HCT116 (cell line): ENCODE measurements at regions not wholly inside any gene's neighbourhood (a gene's known extent, or its start where the extent isn't known, plus 50 kb on each side); places are given as distances from the start of the nearest gene placed in this dataset.

Experiments used
- ATAC-seq: fragments of 200-7000 bp; cut with Tn5 transposase; 2 replicates; pipeline ENCODE4 v1.9.1; 2020; ENCODE audit warnings: mild to moderate bottlenecking, moderate library complexity
- BruUV-seq: library from RNA; stranded (reverse); fragments of 400-500 nt; replicated peaks from 2 replicates; lab custom pipeline; 2021; lab: Mats Ljungman, UMichigan
- CTCF ChIA-PET: fragments of 300-600 bp; sonication (Branson Sonifier 250); formaldehyde crosslinking; loops from one replicate; lab custom pipeline; 2021; ENCODE audit warnings: antibody characterized with exemption; lab: Charles Lee
- POLR2A ChIA-PET: fragments of 300-600, 350-600 bp; sonication (Branson Sonifier 250); formaldehyde crosslinking; loops from one replicate; lab custom pipeline; 2021; ENCODE audit warnings: antibody characterized with exemption; lab: Charles Lee
- RAD21 ChIA-PET, 2 experiments: fragments of 300-600 bp; sonication (Branson Sonifier 250); formaldehyde crosslinking; loops; one replicate each; lab custom pipeline; 2023; ENCODE audit warnings: low total read pairs in 2 of 2; ENCODE audit not compliant: uncharacterized antibody in 2 of 2, unreplicated experiment in 2 of 2, low non-redundant PET in 1 of 2; lab: Charles Lee
- DNase-seq: peaks from one replicate; pipeline ENCODE4 v3.0.0-alpha.2; 2010; ENCODE audit warnings: low read depth, low spot score
- H2AFZ ChIP-seq: fragments of 200-600 bp; shearing (Covaris generic), sonication (generic); 2 replicates; pipeline ENCODE4 v1.6.1; 2017; ENCODE audit warnings: low read depth, mixed run types, mixed read lengths, antibody characterized with exemption, low read length; ENCODE audit not compliant: poor library complexity, severe bottlenecking
- H3K27ac ChIP-seq: 2 replicates; pipeline ENCODE4 v1.5.1; 2012; ENCODE audit warnings: low read depth, low read length
- H3K27me3 ChIP-seq: fragments of 200-600 bp; sonication (generic); 2 replicates; pipeline ENCODE4 v1.6.1; 2016; ENCODE audit warnings: mixed run types, low read length, mixed read lengths; ENCODE audit not compliant: insufficient read depth
- H3K36me3 ChIP-seq, 2 experiments: fragments of 200-500 bp in 1 of 2; fragments of 200-600 bp in 1 of 2; sonication (Bioruptor generic) in 1 of 2; sonication (generic) in 1 of 2; 2 replicates each; pipeline versions ENCODE4 v1.5.1 to v1.6.1; 2014 to 2016; ENCODE audit warnings: low read length in 2 of 2, inconsistent platforms in 1 of 2, mixed read lengths in 1 of 2, mixed run types in 1 of 2; ENCODE audit not compliant: insufficient read depth in 2 of 2, control insufficient read depth in 1 of 2
- H3K4me1 ChIP-seq, 2 experiments: fragments of 200-600 bp in 1 of 2; sonication (generic) in 1 of 2; 2 replicates each; pipeline versions ENCODE4 v1.5.1 to v1.6.1; 2012 to 2017; ENCODE audit warnings: low read length in 2 of 2, inconsistent platforms in 1 of 2, mild to moderate bottlenecking in 1 of 2, mixed read lengths in 1 of 2, mixed run types in 1 of 2, moderate library complexity in 1 of 2; ENCODE audit not compliant: insufficient read depth in 2 of 2, control insufficient read depth in 1 of 2
- H3K4me2 ChIP-seq: fragments of 200-600 bp; sonication (generic); 2 replicates; pipeline ENCODE4 v1.6.1; 2017; ENCODE audit warnings: mixed run types, low read length, mixed read lengths
- H3K4me3 ChIP-seq, 2 experiments: fragments of 200-600 bp in 1 of 2; sonication (generic) in 1 of 2; replicated peaks in 1 of 2; 2 replicates each; pipeline ENCODE4 v1.5.1; 2011 to 2016; ENCODE audit warnings: low read length in 2 of 2, control low read depth in 1 of 2, low read depth in 1 of 2, mild to moderate bottlenecking in 1 of 2, mixed read lengths in 1 of 2, mixed run types in 1 of 2
- H3K79me2 ChIP-seq: fragments of 200-600 bp; sonication (generic); 2 replicates; pipeline ENCODE4 v1.6.1; 2017; ENCODE audit warnings: mild to moderate bottlenecking, mixed run types, low read length, moderate library complexity, mixed read lengths; ENCODE audit not compliant: insufficient read depth
- H3K9ac ChIP-seq: fragments of 200-600 bp; sonication (generic); 2 replicates; pipeline ENCODE4 v1.6.1; 2016; ENCODE audit warnings: low read length, mixed read lengths
- H3K9me2 ChIP-seq: fragments of 200-600 bp; sonication (generic), shearing (Covaris generic); 2 replicates; pipeline ENCODE4 v1.6.1; 2017; ENCODE audit warnings: mixed run types, mild to moderate bottlenecking, moderate library complexity; ENCODE audit not compliant: insufficient read depth
- H3K9me3 ChIP-seq, 2 experiments: fragments of 200-500 bp in 1 of 2; fragments of 200-600 bp in 1 of 2; sonication (Bioruptor generic) in 1 of 2; sonication (generic) in 1 of 2; 2 replicates each; pipeline ENCODE4 v1.6.1; 2014 to 2017; ENCODE audit warnings: low read length in 2 of 2, mixed read lengths in 2 of 2, inconsistent platforms in 1 of 2, low read depth in 1 of 2, mild to moderate bottlenecking in 1 of 2, mixed run types in 1 of 2, moderate library complexity in 1 of 2; ENCODE audit not compliant: control insufficient read depth in 1 of 2, insufficient read depth in 1 of 2
- H4K20me1 ChIP-seq: fragments of 200-600 bp; sonication (generic), shearing (Covaris generic); 2 replicates; pipeline ENCODE4 v1.6.1; 2017; ENCODE audit warnings: mixed run types, mild to moderate bottlenecking, moderate library complexity; ENCODE audit not compliant: insufficient read depth
- EGR1 ChIP-seq: IDR thresholded peaks from 2 replicates; pipeline ENCODE4 v1.6.1; 2012; ENCODE audit warnings: low read depth
- POLR2A ChIP-seq: IDR thresholded peaks from 2 replicates; pipeline ENCODE4 v1.7.0; 2011; ENCODE audit warnings: borderline replicate concordance; ENCODE audit not compliant: insufficient read depth, insufficient read length; ENCODE audit errors: extremely low read depth
- POLR2AphosphoS5 ChIP-seq: IDR thresholded peaks from 2 replicates; pipeline ENCODE4 v1.6.1; 2011; ENCODE audit warnings: mild to moderate bottlenecking, low read depth, low read length, moderate library complexity
- RAD21 ChIP-seq: IDR thresholded peaks from 2 replicates; pipeline ENCODE4 v1.6.1; 2012; ENCODE audit warnings: low read depth, mild to moderate bottlenecking
- SIN3A ChIP-seq: IDR thresholded peaks from 2 replicates; pipeline ENCODE4 v1.6.1; 2012; ENCODE audit warnings: low read depth
- SP1 ChIP-seq: IDR thresholded peaks from 2 replicates; pipeline ENCODE4 v1.6.1; 2012; ENCODE audit warnings: low read depth
- SRF ChIP-seq: IDR thresholded peaks from 2 replicates; pipeline ENCODE4 v1.6.1; 2012; ENCODE audit warnings: low read depth
- ZFX ChIP-seq: fragments of 450-650 bp; IDR thresholded peaks from 2 replicates; pipeline ENCODE4 v1.6.1; 2017
- ZNF274 ChIP-seq: fragments of 200-500 bp; sonication (Bioruptor generic); IDR thresholded peaks from 2 replicates; pipeline ENCODE4 v1.6.1; 2014; ENCODE audit warnings: mild to moderate bottlenecking, low read depth, low read length, inconsistent platforms
- intact Hi-C: fragments of 100-400 bp; cut with micrococcal nuclease; formaldehyde crosslinking; loops from 2 replicates; pipeline ENCODE4 v1.10.0; 2022
- TF ChIP-seq, protein P1 (sequence below): IDR thresholded peaks from 2 replicates; pipeline ENCODE4 v1.6.1; 2011; ENCODE audit warnings: mild to moderate bottlenecking, low read length, moderate library complexity; ENCODE audit not compliant: insufficient replicate concordance; ENCODE audit errors: extremely low read depth
- TF ChIP-seq, protein P2 (sequence below): IDR thresholded peaks from 2 replicates; pipeline ENCODE4 v1.6.1; 2012
- TF ChIP-seq, protein P3 (sequence below): IDR thresholded peaks from 2 replicates; pipeline ENCODE4 v1.6.1; 2012

DNA sequence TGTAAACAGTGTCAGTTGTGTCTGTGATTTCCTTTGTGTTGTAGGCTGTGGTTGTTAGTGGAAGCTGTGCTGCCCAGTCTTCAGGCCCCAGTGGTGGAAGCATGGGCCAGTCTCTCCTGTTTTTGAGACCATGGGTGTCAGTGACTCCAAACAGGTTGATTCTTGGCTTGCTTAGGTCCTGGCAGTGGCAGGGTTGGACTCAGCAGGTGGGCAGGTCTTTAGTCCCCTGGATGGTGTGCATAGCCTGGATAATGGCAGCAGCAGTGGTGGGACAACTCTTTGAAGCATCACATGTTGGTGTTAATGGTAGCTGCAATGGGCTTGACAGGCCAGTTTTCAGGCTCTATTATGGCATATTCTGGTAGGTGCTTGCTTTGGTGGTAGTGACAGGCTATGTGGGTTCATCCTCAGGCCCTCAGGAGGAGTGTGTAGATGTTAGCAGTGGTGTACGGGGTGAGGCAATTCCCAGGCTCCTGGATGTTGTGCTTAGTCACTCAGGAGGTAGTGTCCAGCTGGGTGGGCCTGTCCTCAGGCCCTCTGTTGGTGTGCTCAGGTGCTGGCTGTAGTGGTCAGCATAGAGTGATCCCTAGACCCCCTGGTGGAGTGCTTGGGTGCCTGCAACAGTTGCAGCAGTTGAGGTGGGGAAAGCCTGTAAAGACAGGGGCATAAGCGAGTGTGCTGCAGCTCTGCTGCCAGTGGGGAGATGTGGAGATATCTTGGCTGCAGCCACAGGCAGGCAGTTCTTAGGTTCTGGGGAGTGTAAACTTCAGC lies 596.7 kb downstream of the PDCD6IP start:
- intact Hi-C loops, result no loop called here
- TF ChIP-seq POLR2AphosphoS5, result no peak
- H4K20me1 ChIP-seq, result no peaks in the 10 kb centered on the region
- H3K4me1 ChIP-seq, result no peaks in the 10 kb centered on the region
- H3K9ac ChIP-seq, result no peak overlapping the region
- ATAC-seq (no peak), DNase-seq (no peak)
- H3K36me3 ChIP-seq, result no peaks in the 10 kb centered on the region
- CTCF ChIA-PET, result no interaction called here
- H3K4me2 ChIP-seq, result no peak overlapping the region
- H3K9me2 ChIP-seq, result no peaks in the 10 kb centered on the region
- RAD21 ChIA-PET, result no interaction called here
- H3K4me3 ChIP-seq, result no peak overlapping the region
- no peaks in the 10 kb centered on the region for H3K27me3 ChIP-seq
- POLR2A ChIA-PET, result no interaction called here
- no peak overlapping the region for H2AFZ ChIP-seq
- peaks cover 0 to 3% of the 10 kb centered on the region in 2 experiments; a peak in 2 of 4 replicates for H3K9me3 ChIP-seq
- BruUV-seq, result no TSS peak
- H3K79me2 ChIP-seq, result no peaks in the 10 kb centered on the region
- H3K27ac ChIP-seq, result no peak overlapping the region

DNA sequence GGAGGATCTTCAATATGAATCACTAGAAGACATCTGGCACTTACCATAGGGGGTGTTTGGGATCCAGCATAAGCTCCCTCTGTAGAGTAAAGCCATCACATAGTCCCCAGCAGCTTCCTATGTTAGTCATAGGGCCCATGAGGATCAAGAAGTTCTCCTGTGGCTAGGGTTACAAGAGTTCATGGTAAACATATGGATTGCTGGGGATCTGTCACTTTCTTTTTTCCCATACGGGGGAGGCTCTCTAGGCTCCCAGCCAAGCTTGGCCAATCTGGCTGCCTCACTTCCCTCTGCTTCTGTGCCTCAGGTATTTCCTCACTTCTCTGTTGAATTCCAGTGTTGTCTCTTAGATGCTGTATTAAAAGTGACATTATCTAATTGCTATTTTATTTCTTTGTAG lies 597.9 kb downstream of the PDCD6IP start:
- no TSS peak for BruUV-seq
- ChIA-PET POLR2A (no interaction called here), RAD21 (no interaction called here), CTCF (no interaction called here)
- no peak for DNase-seq
- Histone ChIP-seq H3K4me2 (no peak overlapping the region), H2AFZ (no peak overlapping the region), H3K36me3 (no peaks in the 10 kb centered on the region), H3K9ac (no peak overlapping the region), H3K4me1 (no peaks in the 10 kb centered on the region), H3K4me3 (no peak overlapping the region), H3K9me2 (no peaks in the 10 kb centered on the region), H3K27me3 (no peaks in the 10 kb centered on the region), H3K79me2 (no peaks in the 10 kb centered on the region), H4K20me1 (no peaks in the 10 kb centered on the region), H3K27ac (no peak overlapping the region), H3K9me3 (peaks cover 0 to 3% of the 10 kb centered on the region in 2 experiments; a peak in 2 of 4 replicates)
- ATAC-seq, result no peak
- TF ChIP-seq POLR2A (no peak), RAD21 (no peak), SIN3A (no peak), SP1 (no peak), EGR1 (no peak), ZNF274 (no peak), SRF (no peak), ZFX (no peak)
- TF ChIP-seq, protein P1, sequence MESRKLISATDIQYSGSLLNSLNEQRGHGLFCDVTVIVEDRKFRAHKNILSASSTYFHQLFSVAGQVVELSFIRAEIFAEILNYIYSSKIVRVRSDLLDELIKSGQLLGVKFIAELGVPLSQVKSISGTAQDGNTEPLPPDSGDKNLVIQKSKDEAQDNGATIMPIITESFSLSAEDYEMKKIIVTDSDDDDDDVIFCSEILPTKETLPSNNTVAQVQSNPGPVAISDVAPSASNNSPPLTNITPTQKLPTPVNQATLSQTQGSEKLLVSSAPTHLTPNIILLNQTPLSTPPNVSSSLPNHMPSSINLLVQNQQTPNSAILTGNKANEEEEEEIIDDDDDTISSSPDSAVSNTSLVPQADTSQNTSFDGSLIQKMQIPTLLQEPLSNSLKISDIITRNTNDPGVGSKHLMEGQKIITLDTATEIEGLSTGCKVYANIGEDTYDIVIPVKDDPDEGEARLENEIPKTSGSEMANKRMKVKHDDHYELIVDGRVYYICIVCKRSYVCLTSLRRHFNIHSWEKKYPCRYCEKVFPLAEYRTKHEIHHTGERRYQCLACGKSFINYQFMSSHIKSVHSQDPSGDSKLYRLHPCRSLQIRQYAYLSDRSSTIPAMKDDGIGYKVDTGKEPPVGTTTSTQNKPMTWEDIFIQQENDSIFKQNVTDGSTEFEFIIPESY, result no peak
- TF ChIP-seq, protein P2, sequence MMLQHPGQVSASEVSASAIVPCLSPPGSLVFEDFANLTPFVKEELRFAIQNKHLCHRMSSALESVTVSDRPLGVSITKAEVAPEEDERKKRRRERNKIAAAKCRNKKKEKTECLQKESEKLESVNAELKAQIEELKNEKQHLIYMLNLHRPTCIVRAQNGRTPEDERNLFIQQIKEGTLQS, result no peak
- TF ChIP-seq, protein P3, sequence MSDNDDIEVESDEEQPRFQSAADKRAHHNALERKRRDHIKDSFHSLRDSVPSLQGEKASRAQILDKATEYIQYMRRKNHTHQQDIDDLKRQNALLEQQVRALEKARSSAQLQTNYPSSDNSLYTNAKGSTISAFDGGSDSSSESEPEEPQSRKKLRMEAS, result no peak
- intact Hi-C loops, result no loop called here
